ENCODE measurements at regions not wholly inside any gene's neighbourhood (a gene's known extent, or its start where the extent isn't known, plus 50 kb on each side); places are given as distances from the start of the nearest gene placed in this dataset.

DNA sequence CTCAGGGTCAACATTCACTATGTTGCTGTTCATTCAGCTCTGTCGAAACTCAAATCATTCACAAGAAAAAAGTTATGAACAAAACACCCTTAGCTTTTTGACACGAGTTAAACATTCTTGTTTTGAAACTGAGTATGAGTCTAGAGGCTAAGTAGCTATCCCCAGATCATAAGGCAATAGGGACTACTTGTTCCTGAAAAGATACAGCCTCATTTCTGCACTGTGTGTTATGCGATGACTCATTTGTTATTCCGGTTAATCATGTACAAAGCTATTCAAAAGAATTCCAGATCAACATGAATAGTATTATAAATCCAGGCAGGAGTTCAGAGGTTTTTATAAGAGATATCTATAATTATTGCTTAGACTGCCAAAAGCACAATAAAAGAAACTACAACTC, 908.0 kb downstream of the QKI start:
- no peak for TF ChIP-seq CTCF (IDR thresholded peaks at IDR 0.05; ENCODE audit: low read depth, low read length)
- no peak for TF ChIP-seq EZH2phosphoT487 (IDR thresholded peaks at IDR 0.05; ENCODE audit: low read depth)
